ENCODE measurements at regions not wholly inside any gene's neighbourhood (a gene's known extent, or its start where the extent isn't known, plus 50 kb on each side); places are given as distances from the start of the nearest gene placed in this dataset.
"Not testable (repeated sequence)": the region's sequence is repeated elsewhere in the genome, so short reads cannot be mapped to it uniquely, and the experiment has no call there.

DNA sequence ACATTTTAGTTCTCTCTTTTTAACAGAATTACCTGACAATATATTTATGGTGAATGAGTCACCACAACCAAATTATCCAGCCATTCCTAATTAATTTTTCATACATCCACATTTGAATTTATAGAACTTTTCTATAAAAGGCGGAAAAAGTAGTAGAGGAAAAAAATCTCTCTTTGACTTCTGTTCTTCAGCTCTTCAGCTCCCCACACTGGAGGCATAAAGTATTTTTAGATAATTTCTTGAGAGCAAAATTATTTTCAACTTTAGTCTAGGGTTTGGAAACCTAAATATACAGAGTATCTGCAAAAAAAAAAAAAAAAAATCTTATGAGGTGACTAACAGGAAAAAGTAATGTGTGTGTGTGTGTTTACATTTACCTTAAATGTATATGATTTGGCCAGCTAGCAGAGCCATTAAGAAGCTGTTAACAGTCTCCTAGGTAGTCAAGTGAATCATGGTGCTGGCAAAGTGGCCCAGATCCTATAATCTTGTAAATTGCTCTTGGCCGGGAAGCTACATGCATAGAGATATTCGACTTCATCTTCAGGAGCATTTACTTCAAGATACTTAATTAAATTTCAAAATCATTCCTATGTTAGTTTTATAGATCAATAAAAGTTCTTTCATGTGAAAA, 383.1 kb upstream of the STEAP1 start:
- DNase-seq (ENCODE audit: low read depth in 3 of 3), result no peak

DNA sequence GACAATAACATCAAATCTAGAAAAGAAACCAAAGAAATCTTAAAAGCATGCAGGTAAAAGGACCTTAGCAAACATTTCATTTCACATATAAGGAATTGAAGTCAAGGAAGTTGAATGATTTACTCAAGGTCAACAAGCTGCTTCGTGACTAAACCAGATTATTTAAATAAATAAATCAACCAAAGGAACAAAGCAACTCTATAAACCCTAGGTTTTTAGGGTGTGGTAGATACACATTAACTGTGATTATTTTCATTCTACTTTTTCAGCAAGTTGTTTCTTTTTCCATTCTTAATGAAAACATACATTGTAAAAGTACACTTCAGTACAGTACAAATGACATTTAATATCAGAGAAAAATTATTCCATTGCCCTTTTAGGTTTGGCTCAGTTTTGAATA, 382.0 kb upstream of the STEAP1 start:
- DNase-seq (ENCODE audit: low read depth in 3 of 3), result no peak

DNA sequence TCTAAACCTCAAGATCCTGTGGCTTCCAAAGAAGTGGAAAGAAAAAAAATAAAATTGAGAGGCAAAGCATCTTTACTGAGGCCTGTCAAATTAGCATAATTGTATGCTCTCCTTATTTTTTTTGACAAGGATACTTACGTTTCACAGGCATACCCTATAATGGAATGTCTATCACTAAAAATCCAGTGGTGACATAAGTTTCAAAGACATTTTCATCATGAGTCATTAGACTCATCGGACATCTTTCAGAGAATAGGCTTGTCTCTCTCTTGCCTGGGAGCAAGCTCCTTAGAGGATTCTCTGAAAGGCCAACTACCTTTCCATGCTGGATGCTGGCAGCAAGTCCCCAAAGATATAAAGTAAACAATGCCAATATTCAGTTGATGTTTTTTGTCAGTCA, 380.7 kb upstream of the STEAP1 start:
- DNase-seq (ENCODE audit: low read depth in 3 of 3), result no peak

DNA sequence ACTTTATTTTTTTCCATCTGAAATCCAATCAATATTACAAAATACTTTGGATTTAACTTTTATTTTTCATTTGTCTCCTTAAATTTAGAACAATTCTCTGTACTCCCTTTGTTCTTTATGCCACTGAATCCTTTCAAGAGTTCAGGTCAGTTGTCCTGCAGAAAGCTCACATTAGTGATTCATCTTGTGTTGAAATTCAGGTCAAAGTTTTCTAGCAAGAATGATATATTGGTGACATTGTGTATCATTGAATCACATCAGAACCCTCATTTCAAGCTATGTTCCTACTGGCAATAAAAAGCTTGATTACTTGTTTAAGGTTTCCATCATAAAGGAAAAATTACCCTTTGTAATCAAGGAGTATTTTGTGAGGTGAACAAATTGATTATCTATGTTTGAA, 378.8 kb upstream of the STEAP1 start:
- no peak for DNase-seq (ENCODE audit: low read depth in 3 of 3)

DNA sequence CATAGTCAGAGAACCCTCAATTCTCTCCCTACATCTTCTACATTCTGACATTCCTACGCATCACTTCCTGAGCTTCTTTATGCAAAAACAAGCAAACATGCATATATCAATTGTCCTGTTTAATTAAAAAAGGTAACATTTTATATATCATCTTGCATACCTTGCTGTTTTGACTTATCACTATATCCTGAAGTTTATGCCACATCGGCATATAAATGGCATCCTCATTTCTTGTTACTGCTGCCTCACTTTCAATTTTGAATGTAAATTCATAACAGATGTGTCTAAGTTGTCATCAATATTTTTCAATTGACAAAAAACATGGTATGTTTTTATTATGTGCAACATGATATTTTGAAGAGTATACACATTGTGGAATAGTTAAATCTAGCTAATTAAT, 377.3 kb upstream of the STEAP1 start:
- DNase-seq (ENCODE audit: low read depth in 3 of 3), result no peak

DNA sequence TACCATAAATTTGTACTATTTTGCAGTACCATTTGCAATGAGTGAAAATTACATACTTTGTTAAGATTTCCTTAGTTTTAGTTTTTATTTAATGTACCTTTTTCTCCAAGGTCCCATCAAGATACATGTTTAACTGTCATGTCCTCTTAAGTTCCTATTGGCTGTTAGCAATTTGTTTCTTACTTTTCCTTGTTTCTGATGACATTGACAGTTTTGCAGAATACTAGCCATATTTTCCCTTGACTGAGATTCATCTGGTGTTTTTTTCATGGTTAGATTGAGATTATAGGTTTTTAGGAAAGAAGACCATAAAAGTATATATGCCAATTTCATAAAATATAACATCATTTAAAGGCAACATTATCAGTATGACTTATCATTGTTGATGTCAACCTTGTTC, 376.8 kb upstream of the STEAP1 start:
- DNase-seq (ENCODE audit: low read depth in 3 of 3), result no peak

DNA sequence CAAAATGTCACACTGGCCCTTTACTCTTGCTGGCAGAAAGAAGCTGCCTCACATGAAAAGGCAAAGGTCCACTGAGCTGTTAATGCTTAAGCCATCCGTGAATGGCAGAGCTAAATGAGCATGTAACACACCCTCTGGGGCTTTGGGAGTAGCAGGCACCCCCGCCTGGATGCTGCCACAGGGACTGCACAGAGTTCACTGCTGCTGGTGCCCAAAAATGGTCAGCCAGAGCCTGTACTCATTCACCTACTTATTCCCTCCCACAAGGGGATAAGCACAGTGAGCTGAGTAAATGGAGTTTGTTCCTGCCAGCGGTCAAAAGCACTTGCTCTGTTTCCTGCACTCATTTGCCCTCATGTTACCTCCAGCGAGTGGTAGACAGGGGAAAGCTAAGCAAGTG, 374.0 kb upstream of the STEAP1 start:
- no peak for DNase-seq (ENCODE audit: low read depth in 3 of 3)

DNA sequence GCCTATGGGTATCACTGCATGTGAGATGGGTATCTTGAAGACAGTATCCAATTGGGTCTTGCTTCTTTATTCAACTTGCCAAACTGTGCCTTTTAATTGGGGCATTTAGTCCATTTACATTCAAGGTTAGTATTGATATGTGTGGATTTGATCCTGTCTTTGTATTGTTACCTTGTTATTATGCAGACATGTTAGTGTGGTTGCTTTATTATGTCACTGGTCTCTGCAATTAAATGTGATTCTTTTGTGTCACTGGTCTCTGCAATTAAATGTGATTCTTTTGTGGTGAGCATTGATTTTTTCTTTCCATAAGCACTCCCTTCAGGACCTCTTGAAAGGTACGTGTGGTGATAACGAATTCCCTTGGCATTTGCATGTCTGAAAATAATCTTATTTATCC, 357.8 kb upstream of the STEAP1 start:
- DNase-seq (ENCODE audit: low read depth in 3 of 3), result no peak

DNA sequence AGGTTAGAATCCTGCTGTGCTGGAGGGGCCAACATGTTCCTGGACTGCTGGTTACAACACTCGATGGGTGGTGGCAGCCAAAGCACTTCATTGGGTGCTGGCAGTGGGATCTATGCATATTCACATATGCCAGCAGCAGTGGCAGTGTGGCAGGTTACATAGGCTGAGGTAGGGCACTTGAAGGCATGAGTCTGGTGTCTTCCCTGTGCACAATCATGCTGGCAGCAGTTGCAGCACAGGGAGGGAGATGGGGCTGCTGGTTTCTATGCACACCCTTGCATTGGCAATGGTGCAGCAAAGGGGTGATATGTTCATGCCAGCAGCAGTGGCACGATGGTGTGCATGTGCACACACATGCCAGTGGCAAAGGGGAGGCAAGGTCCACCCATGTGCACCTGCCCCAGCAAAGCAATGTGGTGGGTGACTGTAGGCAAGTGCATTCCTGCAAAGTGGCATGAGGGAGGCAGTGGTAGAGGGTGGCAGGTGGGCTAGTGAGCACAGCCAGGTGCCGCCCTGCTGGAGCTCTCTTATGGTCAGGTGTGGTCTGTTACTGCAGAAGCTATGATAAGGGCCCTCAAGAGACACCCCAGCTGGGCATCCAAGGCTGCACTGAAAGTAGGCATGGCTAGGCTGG, 356.2 kb upstream of the STEAP1 start:
- DNase-seq (ENCODE audit: low read depth in 3 of 3), result no peak

DNA sequence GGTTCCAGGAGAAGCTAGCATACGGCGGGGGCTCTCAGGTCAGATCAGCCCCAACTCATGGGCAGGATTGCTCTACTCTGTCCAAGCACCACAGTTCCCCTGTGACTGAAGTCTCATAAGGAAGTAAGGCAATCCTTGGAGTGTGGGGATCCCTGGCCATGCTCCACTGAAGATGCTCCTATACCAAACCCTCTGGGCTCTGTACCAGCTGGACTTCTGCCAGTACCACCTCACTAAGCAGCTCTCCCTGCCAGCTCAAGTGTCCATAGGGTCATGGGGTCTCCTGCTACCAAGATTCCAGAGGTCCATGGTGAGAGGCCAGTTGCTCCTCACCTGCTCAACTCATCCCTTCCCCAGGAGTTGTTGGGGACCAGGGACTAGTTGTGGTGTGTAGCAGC, 355.7 kb upstream of the STEAP1 start:
- DNase-seq (ENCODE audit: low read depth in 3 of 3), result no peak

DNA sequence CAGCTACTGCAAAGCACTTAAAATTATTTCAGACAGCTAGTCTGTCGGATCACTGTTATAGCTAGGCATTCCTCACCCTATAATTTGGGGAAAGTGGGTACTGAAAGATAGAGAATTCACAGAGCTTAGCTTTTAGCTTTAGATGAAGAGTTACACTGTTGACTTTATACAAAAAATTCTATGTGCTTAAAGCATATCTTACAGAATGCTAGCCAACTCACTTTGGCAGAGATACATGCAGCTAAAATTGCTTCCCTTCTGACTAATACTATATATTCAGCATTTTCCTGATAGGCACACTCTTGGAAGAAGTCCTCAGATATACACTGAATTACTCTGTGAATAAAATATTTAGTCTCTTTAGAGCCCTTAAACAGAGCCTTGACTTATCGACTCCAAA, 353.5 kb upstream of the STEAP1 start:
- no peak for DNase-seq (ENCODE audit: low read depth in 3 of 3)

DNA sequence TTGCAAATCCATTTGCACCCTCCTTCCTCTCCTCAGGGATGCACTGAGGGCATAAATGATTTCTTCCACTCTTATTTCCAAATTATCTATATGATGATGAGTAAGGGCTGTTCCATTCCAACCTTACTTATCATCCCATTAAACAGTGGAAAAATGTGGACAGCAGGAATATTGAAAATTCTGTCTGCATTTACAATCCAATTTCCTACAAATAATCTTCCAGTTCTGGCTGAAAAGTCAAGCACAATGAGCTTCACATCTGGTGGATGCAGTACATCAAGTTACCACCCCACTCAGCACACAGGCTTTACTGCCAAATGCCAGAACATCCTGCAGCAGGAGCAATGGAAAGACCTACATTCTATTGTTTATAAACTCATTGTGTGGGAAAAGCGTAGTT, 345.0 kb upstream of the STEAP1 start:
- DNase-seq (ENCODE audit: low read depth in 3 of 3), result no peak

DNA sequence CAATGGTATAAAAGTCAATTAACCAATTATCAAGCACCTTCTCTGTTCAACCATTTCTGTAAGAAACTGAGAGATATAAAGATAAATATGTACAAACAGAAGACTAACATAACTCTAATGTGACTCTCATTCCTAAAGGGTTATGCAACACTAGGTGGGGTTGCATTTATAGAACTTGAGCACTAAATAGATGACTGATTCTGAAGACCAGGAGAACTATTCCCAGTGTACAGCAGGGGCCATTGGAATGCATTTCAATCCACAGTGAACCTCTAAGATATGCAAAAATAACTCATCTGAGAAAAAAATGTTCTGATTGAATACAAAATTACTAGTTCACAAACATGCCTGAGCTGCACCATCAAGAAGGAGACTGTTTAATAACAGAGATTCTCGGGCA, 341.2 kb upstream of the STEAP1 start:
- DNase-seq (ENCODE audit: low read depth in 3 of 3), result no peak

DNA sequence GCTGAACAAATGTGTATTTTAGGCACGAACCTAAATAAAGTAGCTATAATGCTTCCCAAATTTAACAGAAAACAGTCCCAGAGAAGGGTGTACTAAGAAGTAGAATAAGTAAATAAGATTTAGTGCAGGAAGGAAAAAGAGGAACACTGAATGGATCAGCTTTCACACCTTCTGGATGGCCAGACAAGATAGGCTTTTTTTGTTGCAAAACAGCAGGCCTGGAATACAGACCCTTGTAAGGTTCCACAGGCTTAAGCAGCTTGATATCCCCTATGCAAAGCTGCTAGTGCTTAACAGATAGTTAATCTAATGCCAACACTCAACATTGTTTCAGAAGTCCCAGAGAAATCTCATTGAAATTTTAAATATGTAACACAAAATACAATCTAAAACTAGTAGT, 328.1 kb upstream of the STEAP1 start:
- no peak for DNase-seq (ENCODE audit: low read depth in 3 of 3)

DNA sequence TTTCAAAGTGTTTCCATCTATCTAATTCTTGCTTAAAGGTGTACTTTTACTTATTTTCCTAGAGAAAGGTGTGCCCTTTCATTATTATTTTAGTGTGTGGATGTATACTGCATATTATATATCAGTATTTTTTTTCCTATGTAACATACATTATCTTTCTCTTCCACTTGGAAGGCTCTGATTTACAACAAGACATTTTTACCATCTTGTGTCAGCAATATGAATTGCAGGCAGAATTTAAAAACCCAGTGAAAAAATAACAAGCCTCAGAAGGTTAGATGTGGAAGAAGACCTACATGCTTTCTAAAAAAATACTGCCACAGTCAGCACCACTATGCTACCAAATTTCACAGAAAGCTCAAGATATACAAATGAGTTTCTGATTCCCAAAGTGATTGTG, 327.7 kb upstream of the STEAP1 start:
- DNase-seq (ENCODE audit: low read depth in 3 of 3), result no peak

DNA sequence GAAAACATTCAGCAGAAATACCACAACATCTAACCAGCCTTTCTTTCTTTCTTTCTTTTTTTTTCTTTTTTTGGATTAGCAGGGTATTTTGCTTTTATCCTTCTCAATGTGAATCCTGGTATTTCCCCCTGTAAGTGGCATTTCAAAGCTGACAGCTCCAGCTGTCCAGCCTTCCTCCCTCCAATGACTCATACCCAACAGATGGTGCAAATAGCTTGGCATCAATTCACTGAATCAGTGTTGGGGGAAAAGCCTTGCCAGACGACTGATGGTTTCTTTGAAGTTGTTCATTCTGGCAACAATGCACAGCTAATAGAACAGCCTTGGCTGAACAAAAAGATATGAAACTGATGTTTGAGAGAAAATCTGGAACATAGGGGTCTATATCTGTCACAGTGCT, 316.8 kb upstream of the STEAP1 start:
- DNase-seq (ENCODE audit: low read depth in 3 of 3), result no peak

DNA sequence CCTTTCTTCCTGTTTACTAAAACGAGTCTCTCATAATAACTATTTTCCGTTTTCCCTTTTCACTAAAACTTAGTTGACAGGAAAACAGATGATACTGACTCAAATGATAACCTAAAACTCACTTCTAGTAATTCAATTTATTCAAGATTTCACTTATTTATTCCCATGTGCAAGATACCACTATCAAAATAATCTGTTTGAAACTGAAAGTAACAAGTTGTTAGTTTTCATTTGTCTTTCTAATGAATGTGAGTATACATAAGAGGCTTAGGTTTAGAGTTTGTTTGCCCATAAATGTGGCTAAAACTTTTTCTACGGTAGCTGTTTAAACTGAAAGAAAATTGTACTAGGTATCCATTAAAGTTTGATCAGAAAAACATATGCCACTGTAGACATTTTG, 314.9 kb upstream of the STEAP1 start:
- no peak for DNase-seq (ENCODE audit: low read depth in 3 of 3)

DNA sequence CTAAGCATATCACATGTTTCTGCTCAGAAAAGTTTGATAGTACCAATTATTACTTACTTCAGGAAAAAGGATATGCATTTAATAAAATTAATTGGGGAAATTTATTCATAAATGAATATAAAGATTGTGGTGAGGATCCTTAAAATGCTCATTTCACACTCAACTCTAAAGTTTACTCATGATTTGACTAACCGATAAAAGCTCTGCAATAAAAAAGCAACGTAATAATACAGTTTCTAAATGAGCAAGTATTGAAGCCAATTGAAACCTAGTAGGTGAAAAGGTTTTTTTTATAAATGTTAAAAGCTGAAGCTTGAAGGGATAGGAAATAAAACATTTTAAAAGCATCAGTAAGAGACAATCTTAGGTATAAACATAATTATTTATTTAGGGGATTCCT, 308.3 kb upstream of the STEAP1 start:
- no peak for DNase-seq (ENCODE audit: low read depth in 3 of 3)

DNA sequence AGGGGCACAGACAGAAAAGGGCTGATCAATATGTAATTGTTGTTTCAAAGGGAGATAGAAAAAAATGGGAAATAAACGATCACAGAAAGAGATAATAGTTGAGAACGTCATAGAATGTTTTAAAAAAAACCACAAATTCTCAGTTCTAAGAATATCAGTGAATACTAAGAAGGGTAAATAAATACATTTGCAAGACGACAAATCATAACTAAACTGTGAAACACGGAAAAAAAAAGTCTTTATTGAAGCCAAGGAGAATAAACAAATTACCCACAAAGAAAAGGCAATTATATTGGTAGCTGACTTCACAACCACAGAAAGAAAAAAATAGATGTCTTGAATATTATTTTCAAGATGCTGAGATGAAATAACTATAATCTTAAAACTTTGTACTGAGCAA, 305.2 kb upstream of the STEAP1 start:
- no peak for DNase-seq (ENCODE audit: low read depth in 3 of 3)

DNA sequence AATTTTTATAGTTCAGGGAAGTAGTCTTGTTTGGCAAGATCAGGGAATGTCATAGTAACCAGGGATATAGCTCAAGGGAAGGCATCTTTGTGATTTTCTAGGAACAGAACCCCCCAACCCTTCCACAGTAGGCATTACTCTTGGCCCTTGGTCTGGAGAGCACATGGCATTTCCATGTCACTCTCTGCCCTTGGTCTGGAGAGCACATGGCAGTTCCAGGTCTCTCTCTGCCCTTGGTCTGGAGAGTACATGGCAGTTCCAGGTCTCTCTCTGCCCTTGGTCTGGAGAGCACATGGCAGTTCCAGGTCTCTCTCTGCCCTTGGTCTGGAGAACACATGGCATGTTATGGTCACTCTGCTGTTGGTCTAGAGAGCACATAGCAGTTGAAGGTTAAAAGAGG, 297.2 kb upstream of the STEAP1 start:
- DNase-seq (ENCODE audit: low read depth in 3 of 3), result not testable (repeated sequence)

DNA sequence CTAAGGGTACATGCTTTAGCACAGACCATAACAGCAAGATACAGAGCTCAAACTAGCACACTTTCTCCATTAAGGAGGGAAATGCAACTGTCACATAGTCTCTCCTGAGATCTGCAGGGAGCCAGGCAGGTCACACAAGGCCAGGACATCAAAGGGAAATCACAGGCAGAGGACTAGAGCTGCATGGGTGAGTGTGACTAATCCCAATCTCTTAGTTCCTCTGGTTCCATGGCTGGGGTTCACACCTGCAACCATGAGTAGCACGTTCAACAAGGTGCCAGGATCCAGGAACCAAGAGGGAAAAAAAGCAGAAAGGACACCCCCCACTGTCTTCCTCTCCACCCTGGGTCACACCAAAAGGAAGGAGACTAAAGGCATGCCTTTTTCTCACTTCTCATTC, 296.5 kb upstream of the STEAP1 start:
- no peak for DNase-seq (ENCODE audit: low read depth in 3 of 3)

DNA sequence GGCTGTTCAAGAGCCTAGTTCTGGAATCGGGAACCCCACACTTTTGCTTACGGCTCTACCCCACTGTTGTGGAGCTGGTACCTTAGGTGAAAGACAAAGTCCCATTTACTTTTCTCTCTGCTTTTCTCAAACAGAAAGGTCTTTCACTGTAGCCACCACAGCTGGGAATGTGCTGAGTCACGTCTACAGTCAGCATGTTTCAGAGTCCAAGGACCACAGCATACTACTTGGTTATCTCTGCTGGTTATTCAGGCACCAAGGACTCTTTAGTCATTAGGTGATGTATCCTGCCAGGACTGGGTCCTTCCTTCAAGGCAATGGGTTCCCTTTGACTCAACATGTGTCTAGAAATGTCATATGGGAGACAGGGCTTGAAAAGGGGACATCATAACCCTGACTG, 266.8 kb upstream of the STEAP1 start:
- DNase-seq (ENCODE audit: low read depth in 3 of 3), result no peak

DNA sequence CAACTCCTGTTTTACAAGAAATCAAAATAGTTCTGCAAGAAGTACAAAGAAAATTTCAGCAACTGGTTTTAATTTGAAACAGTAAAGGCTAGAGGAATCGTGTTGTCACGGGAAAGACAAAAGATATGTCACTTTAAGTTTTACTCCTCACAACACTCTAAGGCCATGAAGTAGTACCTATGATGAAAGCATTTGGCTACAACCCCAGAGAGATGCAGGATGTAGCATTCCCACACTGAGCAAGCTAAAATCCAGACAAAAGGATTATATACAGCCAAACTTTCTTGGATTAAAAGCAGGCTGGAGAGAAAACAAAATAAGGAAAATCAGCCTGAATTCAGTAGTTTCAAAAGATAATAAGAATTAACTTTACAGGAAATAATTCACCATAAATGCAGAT, 245.5 kb upstream of the STEAP1 start:
- no peak for DNase-seq (ENCODE audit: low read depth in 3 of 3)

DNA sequence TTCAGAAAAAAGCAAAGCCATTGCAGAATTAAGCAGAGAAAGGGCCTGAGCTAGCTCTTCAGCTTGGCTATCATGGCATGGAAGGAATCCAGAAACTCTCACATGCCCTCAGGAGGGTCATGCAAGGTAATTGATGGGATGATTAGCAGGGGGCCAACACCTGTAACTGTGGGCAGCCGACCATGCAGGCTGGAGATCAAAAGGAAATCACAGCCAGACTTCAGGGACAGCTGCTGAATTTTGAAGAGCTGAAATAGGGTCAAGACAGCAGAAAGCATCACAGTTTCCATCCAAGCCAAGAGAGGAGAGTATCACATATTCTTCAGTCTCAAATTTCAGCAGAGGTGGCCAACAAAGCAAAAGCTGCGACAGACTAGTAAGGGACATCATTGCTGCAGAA, 239.6 kb upstream of the STEAP1 start:
- DNase-seq (ENCODE audit: low read depth in 3 of 3), result no peak
